ENCODE measurements at regions not wholly inside any gene's neighbourhood (a gene's known extent, or its start where the extent isn't known, plus 50 kb on each side); places are given as distances from the start of the nearest gene placed in this dataset.

GRCh38 chr5:135124128-135124527 is 90.1 kb upstream of the PITX1 start:
- DNase-seq (ENCODE audit: low spot score): no peak

- DNase-seq (ENCODE audit: low spot score): no peak
Measured at GRCh38 chr5:135122797-135123196, 88.8 kb upstream of the PITX1 start.

GRCh38 chr5:135120951-135121350 is 86.9 kb upstream of the PITX1 start:
- no peak for DNase-seq (ENCODE audit: low spot score)

- no peak for DNase-seq (ENCODE audit: low spot score)
Measured at GRCh38 chr5:135119481-135119880, 85.5 kb upstream of the PITX1 start.

- no peak for DNase-seq (ENCODE audit: low spot score)
Measured at GRCh38 chr5:135117590-135117989, 83.6 kb upstream of the PITX1 start.

- DNase-seq (ENCODE audit: low spot score): no peak
Measured at GRCh38 chr5:135116160-135116561, 82.1 kb upstream of the PITX1 start.

- DNase-seq (ENCODE audit: low spot score): no peak
Measured at GRCh38 chr5:135115591-135115990, 81.6 kb upstream of the PITX1 start.

- no peak for DNase-seq (ENCODE audit: low spot score)
Measured at GRCh38 chr5:135114759-135115158, 80.7 kb upstream of the PITX1 start.

GRCh38 chr5:135112008-135112725 is 78.1 kb upstream of the PITX1 start:
- DNase-seq (ENCODE audit: low spot score): no peak

GRCh38 chr5:135110785-135111596 is 77.0 kb upstream of the PITX1 start:
- DNase-seq (ENCODE audit: low spot score): no peak

- no peak for DNase-seq (ENCODE audit: low spot score)
Measured at GRCh38 chr5:135108992-135109391, 75.0 kb upstream of the PITX1 start.

- DNase-seq (ENCODE audit: low spot score): no peak
Measured at GRCh38 chr5:135108569-135108968, 74.5 kb upstream of the PITX1 start.

GRCh38 chr5:135107986-135108385 is 74.0 kb upstream of the PITX1 start:
- no peak for DNase-seq (ENCODE audit: low spot score)

- DNase-seq (ENCODE audit: low spot score): no peak
Measured at GRCh38 chr5:135106610-135107471, 72.8 kb upstream of the PITX1 start.

- no peak for DNase-seq (ENCODE audit: low spot score)
Measured at GRCh38 chr5:135106136-135106535, 72.1 kb upstream of the PITX1 start.

GRCh38 chr5:135105105-135105484 is 71.1 kb upstream of the PITX1 start:
- DNase-seq (ENCODE audit: low spot score): no peak

- DNase-seq (ENCODE audit: low spot score): no peak
Measured at GRCh38 chr5:135103575-135103853, 69.5 kb upstream of the PITX1 start.

- no peak for DNase-seq (ENCODE audit: low spot score)
Measured at GRCh38 chr5:135102716-135103574, 68.9 kb upstream of the PITX1 start.

GRCh38 chr5:135100431-135100830 is 66.4 kb upstream of the PITX1 start:
- no peak for DNase-seq (ENCODE audit: low spot score)

GRCh38 chr5:135100011-135100410 is 66.0 kb upstream of the PITX1 start:
- DNase-seq (ENCODE audit: low spot score): no peak

- DNase-seq (ENCODE audit: low spot score): no peak
Measured at GRCh38 chr5:135097390-135097789, 63.4 kb upstream of the PITX1 start.

Measured in HT-29 (cell line).